Gastrocnemius medialis (tissue), 4 donors: ENCODE measurements at regions not wholly inside any gene's neighbourhood (a gene's known extent, or its start where the extent isn't known, plus 50 kb on each side); places are given as distances from the start of the nearest gene placed in this dataset.

Experiments
- ATAC-seq, 2 donors: fragments of 150-250 bp; one replicate each; pipeline ENCODE4 v1.9.1; 2016
- DNase-seq, 2 donors: peaks; one replicate each; pipeline ENCODE4 v3.0.0-alpha.2; 2019
- H3K27ac ChIP-seq, 4 donors: fragments of 200-600 bp; sonication (generic); 1 replicate in 1 of 4; 2 replicates in 3 of 4; pipeline ENCODE4 v1.5.1; 2016 to 2018; ENCODE audit warnings: mild to moderate bottlenecking in 2 of 4, moderate library complexity in 1 of 4
- H3K27me3 ChIP-seq, 3 donors: fragments of 200-600 bp; sonication (generic) in 2 of 3; 1 replicate in 1 of 3; 2 replicates in 2 of 3; pipeline versions ENCODE4 v1.5.1 to v1.6.0; 2016 to 2019; ENCODE audit warnings: mild to moderate bottlenecking in 1 of 3, moderate library complexity in 1 of 3
- H3K36me3 ChIP-seq, 2 donors: fragments of 200-600 bp; sonication (generic) in 1 of 2; one replicate each; pipeline ENCODE4 v1.5.1; 2017 to 2018
- H3K4me1 ChIP-seq, 2 donors: fragments of 200-600 bp; sonication (generic) in 1 of 2; one replicate each; pipeline ENCODE4 v1.5.1; 2016 to 2017; ENCODE audit warnings: mild to moderate bottlenecking in 2 of 2
- H3K4me3 ChIP-seq, 4 donors: fragments of 200-600 bp; sonication (generic) in 3 of 4; 1 replicate in 1 of 4; 2 replicates in 3 of 4; pipeline ENCODE4 v1.5.1; 2016 to 2019; ENCODE audit warnings: mild to moderate bottlenecking in 2 of 4
- H3K9me3 ChIP-seq, 3 donors: fragments of 200-600 bp; sonication (generic) in 2 of 3; 1 replicate in 1 of 3; 2 replicates in 2 of 3; pipeline ENCODE4 v1.5.1; 2016 to 2019
- CTCF ChIP-seq, 5 experiments: fragments of 450-650 bp in 3 of 5; fragments of 200-600 bp in 2 of 5; sonication (generic) in 2 of 5; IDR thresholded peaks in 4 of 5; conservative IDR thresholded peaks in 1 of 5; 1 replicate in 4 of 5; 2 replicates in 1 of 5; pipeline ENCODE4 v1.5.1; 2016 to 2019; ENCODE audit warnings: antibody characterized with exemption in 5 of 5, mild to moderate bottlenecking in 3 of 5, moderate library complexity in 3 of 5
- POLR2A ChIP-seq, 2 donors: fragments of 450-650 bp; IDR thresholded peaks; one replicate each; pipeline ENCODE4 v1.6.1; 2017; ENCODE audit warnings: antibody characterized with exemption in 2 of 2, mild to moderate bottlenecking in 2 of 2, moderate library complexity in 2 of 2
- in situ Hi-C, 4 donors: fragments of 200-750 bp; cut with MboI; loops; one replicate each; pipeline versions ENCODE4 v1.15.0 to v1.8.0; 2017; ENCODE audit warnings: low sequenced_read_pairs in 4 of 4
- intact Hi-C: fragments of 100-400 bp; cut with DNase I; formaldehyde crosslinking; loops from one replicate; pipeline ENCODE4 v1.15.1; 2023; ENCODE audit warnings: low total_unique reads

GRCh38 chr9:115520646-115521045 lies 402.7 kb upstream of the TNC start:
- in situ Hi-C loops (loop anchor here in 3 of 4 donors (10.0 to 25.0 kb wide), 6 partner anchors 506 to 836 kb away; partner anchors contain the start of gene TEX48 (in 2 of the 3)), intact Hi-C loops (loop anchor here (10.0 kb wide), 2 partner anchors 506 to 1116 kb away; no protein-coding TSS in a partner anchor)
- Histone ChIP-seq H3K4me3 (no peak overlapping the region), H3K4me1 (no peaks in the 10 kb centered on the region), H3K36me3 (no peaks in the 10 kb centered on the region), H3K27ac (no peak overlapping the region), H3K9me3 (no peaks in the 10 kb centered on the region), H3K27me3 (no peaks in the 10 kb centered on the region)
- ATAC-seq: no peak
- TF ChIP-seq POLR2A (IDR thresholded peaks at IDR 0.05) (no peak), CTCF (IDR thresholded peaks at IDR 0.05 in 4 of 5, conservative IDR thresholded peaks at IDR 0.05 in 1 of 5) (no peak)
- no peak for DNase-seq

GRCh38 chr9:115522912-115523311 lies 405.0 kb upstream of the TNC start:
- in situ Hi-C loops: loop anchor here in 3 of 4 donors (10.0 to 25.0 kb wide), 6 partner anchors 508 to 838 kb away; partner anchors contain the start of gene TEX48 (in 2 of the 3)
- H3K9me3 ChIP-seq: no peaks in the 10 kb centered on the region
- H3K27me3 ChIP-seq: no peaks in the 10 kb centered on the region
- TF ChIP-seq CTCF (IDR thresholded peaks at IDR 0.05 in 4 of 5, conservative IDR thresholded peaks at IDR 0.05 in 1 of 5): no peak
- TF ChIP-seq POLR2A (IDR thresholded peaks at IDR 0.05): no peak
- no peak overlapping the region for H3K27ac ChIP-seq
- ATAC-seq (no peak), DNase-seq (no peak)
- intact Hi-C loops: loop anchor here (10.0 kb wide), 2 partner anchors 508 to 1118 kb away; no protein-coding TSS in a partner anchor
- H3K4me3 ChIP-seq: no peak overlapping the region
- H3K4me1 ChIP-seq: no peaks in the 10 kb centered on the region
- H3K36me3 ChIP-seq: no peaks in the 10 kb centered on the region

GRCh38 chr9:115524453-115525059 lies 406.6 kb upstream of the TNC start:
- ATAC-seq (no peak), DNase-seq (no peak)
- Histone ChIP-seq H3K4me1 (no peaks in the 10 kb centered on the region), H3K9me3 (no peaks in the 10 kb centered on the region), H3K27ac (no peak overlapping the region), H3K4me3 (no peak overlapping the region), H3K27me3 (no peaks in the 10 kb centered on the region), H3K36me3 (no peaks in the 10 kb centered on the region)
- intact Hi-C loops: loop anchor here (10.0 kb wide), 2 partner anchors 510 to 1120 kb away; no protein-coding TSS in a partner anchor
- TF ChIP-seq CTCF (IDR thresholded peaks at IDR 0.05 in 4 of 5, conservative IDR thresholded peaks at IDR 0.05 in 1 of 5) (peak in 4 of 5 experiments; percentile 33 to 54 (median 46)), POLR2A (IDR thresholded peaks at IDR 0.05) (no peak)
- in situ Hi-C loops: loop anchor here in 3 of 4 donors (10.0 to 25.0 kb wide), 6 partner anchors 510 to 840 kb away; partner anchors contain the start of gene TEX48 (in 2 of the 3)

GRCh38 chr9:115525111-115526058 lies 407.4 kb upstream of the TNC start:
- H3K36me3 ChIP-seq: no peaks in the 10 kb centered on the region
- H3K9me3 ChIP-seq: no peaks in the 10 kb centered on the region
- no peaks in the 10 kb centered on the region for H3K4me1 ChIP-seq
- ATAC-seq: no peak
- no peak for DNase-seq
- no peaks in the 10 kb centered on the region for H3K27me3 ChIP-seq
- H3K4me3 ChIP-seq: no peak overlapping the region
- intact Hi-C loops: loop anchor here (10.0 kb wide), 2 partner anchors 511 to 1121 kb away; no protein-coding TSS in a partner anchor
- TF ChIP-seq CTCF (IDR thresholded peaks at IDR 0.05 in 4 of 5, conservative IDR thresholded peaks at IDR 0.05 in 1 of 5) (no peak), POLR2A (IDR thresholded peaks at IDR 0.05) (no peak)
- in situ Hi-C loops: loop anchor here in 2 of 4 donors (10.0 kb wide), 3 partner anchors 511 to 841 kb away; partner anchors contain the start of gene TEX48 (in 1 of the 2)
- H3K27ac ChIP-seq: no peak overlapping the region
